GM12878 (cell line): ENCODE measurements at regions not wholly inside any gene's neighbourhood (a gene's known extent, or its start where the extent isn't known, plus 50 kb on each side); places are given as distances from the start of the nearest gene placed in this dataset.

Experiments used
- ATAC-seq: fragments of 200-7000 bp; cut with Tn5 transposase; 3 replicates; pipeline ENCODE4 v1.9.1; 2020; ENCODE audit warnings: mild to moderate bottlenecking, moderate library complexity
- BruUV-seq: library from RNA; stranded (reverse); fragments of 400-500 nt; replicated peaks from 2 replicates; lab custom pipeline; 2021; lab: Mats Ljungman, UMichigan
- CTCF ChIA-PET: fragments of 300-600 bp; sonication (Branson Sonifier 250); formaldehyde crosslinking; extraction: SDS; loops from one replicate; lab custom pipeline; 2021; ENCODE audit warnings: inconsistent platforms; lab: Yijun Ruan, JAX
- POLR2A ChIA-PET: fragments of 350-600 bp; formaldehyde crosslinking; extraction: SDS; loops from one replicate; lab custom pipeline; 2021; ENCODE audit warnings: inconsistent platforms; lab: Charles Lee
- RAD21 ChIA-PET: fragments of 300-600 bp; sonication (Branson Sonifier 250); formaldehyde crosslinking; loops from one replicate; lab custom pipeline; 2023; ENCODE audit warnings: antibody characterized with exemption; ENCODE audit not compliant: unreplicated experiment; lab: Charles Lee
- SMC1A ChIA-PET: fragments of 300-600 bp; sonication (Branson Sonifier 250); formaldehyde crosslinking; loops from one replicate; lab custom pipeline; 2023; ENCODE audit not compliant: unreplicated experiment, uncharacterized antibody; lab: Charles Lee
- DNase-seq: peaks from one replicate; pipeline ENCODE4 v3.0.0-alpha.2; 2011; ENCODE audit warnings: low read depth, low spot score
- FAIRE-seq: peaks from 3 replicates; lab custom pipeline; 2011; peaks lifted over from hg19 to GRCh38; lab: Jason Lieb, UNC
- H2AFZ ChIP-seq: 2 replicates; pipeline ENCODE4 v1.6.0; 2011; ENCODE audit warnings: low read depth, low read length, control low read depth; ENCODE audit not compliant: control insufficient read depth
- H3K27ac ChIP-seq: 2 replicates; pipeline ENCODE4 v1.5.1; 2011; ENCODE audit warnings: control low read depth; ENCODE audit not compliant: control insufficient read depth, insufficient read depth
- H3K27me3 ChIP-seq, 2 experiments: replicated peaks in 1 of 2; 2 replicates each; pipeline versions ENCODE4 v1.6.0 to v1.6.1; 2011; ENCODE audit warnings: low read length in 1 of 2; ENCODE audit not compliant: control insufficient read depth in 2 of 2, insufficient read depth in 2 of 2
- H3K36me3 ChIP-seq, 2 experiments: 2 replicates each; pipeline ENCODE4 v1.5.1; 2011; ENCODE audit warnings: low read length in 1 of 2; ENCODE audit not compliant: control insufficient read depth in 2 of 2, insufficient read depth in 2 of 2
- H3K4me1 ChIP-seq: 2 replicates; pipeline ENCODE4 v1.6.1; 2011; ENCODE audit warnings: mild to moderate bottlenecking, low read length, moderate library complexity, mixed read lengths; ENCODE audit not compliant: control insufficient read depth, insufficient read depth
- H3K4me2 ChIP-seq: 2 replicates; pipeline ENCODE4 v1.6.0; 2011; ENCODE audit warnings: control low read depth; ENCODE audit not compliant: control insufficient read depth, insufficient read depth
- H3K4me3 ChIP-seq: fragments of 200-600 bp; sonication (generic); 2 replicates; pipeline ENCODE4 v1.5.1; 2016
- H3K79me2 ChIP-seq: 2 replicates; pipeline ENCODE4 v1.6.0; 2011; ENCODE audit warnings: low read length; ENCODE audit not compliant: control insufficient read depth, insufficient read depth
- H3K9ac ChIP-seq: 2 replicates; pipeline ENCODE4 v1.8.0; 2011; ENCODE audit warnings: low read length, control low read depth, mixed read lengths; ENCODE audit not compliant: control insufficient read depth, insufficient read depth
- H3K9me3 ChIP-seq: replicated peaks from 3 replicates; pipeline ENCODE4 v1.5.1; 2011; ENCODE audit warnings: mild to moderate bottlenecking, low read length; ENCODE audit not compliant: control insufficient read depth, insufficient read depth
- H4K20me1 ChIP-seq: 2 replicates; pipeline ENCODE4 v1.6.0; 2011; ENCODE audit not compliant: control insufficient read depth, insufficient read depth
- ATF7 ChIP-seq: fragments of 450-650 bp; IDR thresholded peaks from 2 replicates; pipeline ENCODE4 v1.6.1; 2016; ENCODE audit warnings: low read depth, mild to moderate bottlenecking
- CEBPZ ChIP-seq: fragments of 150-350 bp; IDR thresholded peaks from 2 replicates; pipeline ENCODE4 v1.6.1; 2016; ENCODE audit warnings: low read depth, low read length
- CREB1 ChIP-seq: IDR thresholded peaks from 2 replicates; pipeline ENCODE4 v1.6.1; 2012; ENCODE audit warnings: low read depth, mild to moderate bottlenecking, inconsistent platforms
- CTCF ChIP-seq, 3 experiments: IDR thresholded peaks in 2 of 3; conservative IDR thresholded peaks in 1 of 3; 2 replicates each; pipeline ENCODE4 v1.5.1; 2011; ENCODE audit warnings: low read depth in 3 of 3, low read length in 3 of 3, mild to moderate bottlenecking in 3 of 3, control low read depth in 2 of 3, moderate library complexity in 2 of 3, inconsistent platforms in 1 of 3, mixed read lengths in 1 of 3; ENCODE audit not compliant: control insufficient read depth in 2 of 3, insufficient read depth in 1 of 3; ENCODE audit errors: extremely low read depth in 1 of 3
- MEF2A ChIP-seq: IDR thresholded peaks from 2 replicates; pipeline ENCODE4 v1.6.1; 2011; ENCODE audit warnings: low read depth, mild to moderate bottlenecking, low read length, moderate library complexity; ENCODE audit not compliant: insufficient read depth
- MLLT1 ChIP-seq: fragments of 450-650 bp; IDR thresholded peaks from 2 replicates; pipeline ENCODE4 v1.6.1; 2016; ENCODE audit warnings: mild to moderate bottlenecking
- PML ChIP-seq: IDR thresholded peaks from 2 replicates; pipeline ENCODE4 v1.6.1; 2012; ENCODE audit warnings: low read length, inconsistent platforms
- RBBP5 ChIP-seq: fragments of 200-600 bp; sonication (generic); conservative IDR thresholded peaks from 2 replicates; pipeline ENCODE4 v1.6.1; 2016
- SKIL ChIP-seq: fragments of 450-650 bp; IDR thresholded peaks from 2 replicates; pipeline ENCODE4 v1.6.1; 2017; ENCODE audit warnings: mild to moderate bottlenecking, low read depth, inconsistent platforms; ENCODE audit not compliant: poor library complexity, severe bottlenecking
- SPI1 ChIP-seq: IDR thresholded peaks from 2 replicates; pipeline ENCODE4 v1.6.1; 2011; ENCODE audit warnings: low read depth, mild to moderate bottlenecking, low read length, moderate library complexity, borderline replicate concordance; ENCODE audit not compliant: insufficient read depth
- TBL1XR1 ChIP-seq: IDR thresholded peaks from 2 replicates; pipeline ENCODE4 v1.6.1; 2012; ENCODE audit warnings: low read depth, low read length, improper control_type of control experiment
- TCF7 ChIP-seq: IDR thresholded peaks from 2 replicates; pipeline ENCODE4 v1.6.1; 2014; ENCODE audit warnings: antibody characterized with exemption, borderline replicate concordance
- USF2 ChIP-seq: IDR thresholded peaks from 2 replicates; pipeline ENCODE4 v1.6.1; 2011; ENCODE audit warnings: low read depth, low read length, improper control_type of control experiment, borderline replicate concordance
- WGBS: methylation state at CpG from one replicate; pipeline ENCODE4 v1.1.6; 2016; ENCODE audit warnings: low lambda C conversion rate; ENCODE audit not compliant: insufficient replicate concordance, insufficient coverage; ENCODE audit errors: missing lambda C conversion rate; 5-methylcytosine and 5-hydroxymethylcytosine counted together
- in situ Hi-C: fragments of 300-500 bp; cut with MboI; formaldehyde crosslinking; loops from 9 replicates; pipeline ENCODE4 v1.14.3; 2018; ENCODE audit warnings: mixed read lengths
- intact Hi-C: fragments of 100-400 bp; cut with micrococcal nuclease; formaldehyde crosslinking; loops from one replicate; pipeline ENCODE4 v1.14.2; 2022; ENCODE audit not compliant: unreplicated experiment

DNA sequence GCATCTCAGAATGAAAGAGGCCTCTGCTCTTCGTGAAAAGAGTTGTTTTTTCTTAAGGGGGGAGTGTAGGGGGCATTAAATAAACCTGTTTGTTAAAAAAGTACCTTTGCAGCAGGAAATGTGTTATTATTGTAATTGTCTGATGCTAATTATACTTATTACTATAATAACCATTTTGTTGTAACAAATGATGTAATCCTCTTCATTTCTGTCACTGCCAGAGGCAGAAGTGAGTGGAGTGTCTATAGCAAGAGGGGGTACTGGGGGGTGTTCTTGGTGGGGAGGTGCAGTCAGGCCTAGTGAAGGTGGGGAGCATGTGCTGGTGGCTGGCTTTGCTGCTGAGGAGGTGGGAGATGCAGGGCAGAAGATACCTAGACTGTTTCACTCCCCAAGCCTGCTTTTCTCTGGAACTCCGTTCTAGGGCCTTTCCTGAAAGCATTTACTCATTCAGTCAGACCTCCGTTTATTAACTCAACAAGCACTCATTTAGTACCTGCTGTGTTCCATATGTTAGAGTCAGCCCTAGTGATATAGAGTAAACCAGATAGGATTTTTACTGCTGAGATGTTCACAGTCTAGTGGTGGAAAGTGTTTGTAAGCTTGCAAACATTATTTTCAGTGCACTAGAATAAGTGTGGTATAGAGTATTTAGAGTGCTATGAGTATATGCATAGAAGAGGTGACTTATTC, 77.5 kb upstream of the CISTR start:
- SMC1A ChIA-PET = interaction anchor here (0.7 to 1.3 kb wide), 3 partner anchors 8 to 72 kb away, joined by 3 to 5 read pairs (median 3); no protein-coding TSS in a partner anchor
- WGBS = 2% methylated on average over 3 of the region's 3 CpGs
- TF ChIP-seq TBL1XR1 (no peak), SPI1 (no peak), CTCF (IDR thresholded peaks at IDR 0.05 in 2 of 3, conservative IDR thresholded peaks at IDR 0.05 in 1 of 3; ENCODE audit: control insufficient read depth in 2 of 3, extremely low read depth in 1 of 3, insufficient read depth in 1 of 3, low read depth in 3 of 3, low read length in 3 of 3) (0 out of 6 replicates have a peak, but pooled peaks of 1 of the 3 experiments have one; percentile 3), MEF2A (no peak), CREB1 (no peak), PML (no peak), SKIL (no peak), TCF7 (no peak), USF2 (no peak), ATF7 (peak; percentile 50; the same call in 1 of the 2 replicates), RBBP5 (no peak), MLLT1 (no peak), CEBPZ (no peak)

More for the DNA sequence above, 77.5 kb upstream of the CISTR start:
- Histone ChIP-seq H3K27ac (no peak overlapping the region), H3K4me2 (no peak overlapping the region), H3K27me3 (peaks cover 0 to 7% of the 10 kb centered on the region in 2 experiments; a peak in 3 of 4 replicates), H2AFZ (no peak overlapping the region; the same call in 1 of the 2 replicates), H4K20me1 (no peaks in the 10 kb centered on the region), H3K79me2 (no peaks in the 10 kb centered on the region), H3K9me3 (no peaks in the 10 kb centered on the region; the same call in 2 of the 3 replicates), H3K4me1 (no peaks in the 10 kb centered on the region), H3K4me3 (no peak overlapping the region), H3K9ac (no peak overlapping the region), H3K36me3 (no peaks in the 10 kb centered on the region)
- no peak for DNase-seq
- intact Hi-C loops = no loop called here
- in situ Hi-C loops = no loop called here
- ChIA-PET RAD21 (no interaction called here), CTCF (interaction anchor here (0.9 kb wide), 2 partner anchors 13 to 86 kb away, joined by 3 read pairs; no protein-coding TSS in a partner anchor), POLR2A (no interaction called here)
- ATAC-seq = peak; percentile 48
- no peak for FAIRE-seq
- no TSS peak for BruUV-seq
